Testis (tissue), 2 donors: ENCODE measurements at regions not wholly inside any gene's neighbourhood (a gene's known extent, or its start where the extent isn't known, plus 50 kb on each side); places are given as distances from the start of the nearest gene placed in this dataset.

Source experiments
- POLR2A ChIP-seq: fragments of 450-650 bp; IDR thresholded peaks from one replicate; pipeline ENCODE4 v1.6.1; 2017; ENCODE audit warnings: antibody characterized with exemption, mild to moderate bottlenecking, moderate library complexity
- TF ChIP-seq, protein P1 (sequence below), 3 experiments: fragments of 450-650 bp in 2 of 3; fragments of 200-600 bp in 1 of 3; sonication (generic) in 1 of 3; IDR thresholded peaks; one replicate each; pipeline ENCODE4 v1.5.1; 2016 to 2019; ENCODE audit warnings: antibody characterized with exemption in 3 of 3, mild to moderate bottlenecking in 2 of 3, moderate library complexity in 1 of 3

DNA sequence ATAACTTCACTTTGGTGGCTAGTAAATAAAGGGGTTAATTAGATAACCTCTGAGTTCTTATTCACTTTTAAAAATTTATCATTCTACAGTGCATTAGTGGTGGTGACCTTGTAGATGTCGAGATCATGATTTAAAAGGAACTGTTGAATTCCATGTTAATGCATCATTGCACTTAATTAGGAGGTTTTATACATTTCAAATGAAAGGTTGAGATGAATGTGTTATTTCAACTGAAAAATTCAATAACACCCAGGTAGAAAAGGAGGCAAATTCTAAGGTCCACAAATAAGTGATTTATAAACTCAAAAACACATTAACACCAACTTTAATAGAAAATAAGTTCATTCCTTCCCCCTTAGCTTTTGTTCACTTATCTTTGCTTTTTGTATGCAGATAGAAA, 58.3 kb upstream of the TMEM170B start:
- TF ChIP-seq, protein P1, sequence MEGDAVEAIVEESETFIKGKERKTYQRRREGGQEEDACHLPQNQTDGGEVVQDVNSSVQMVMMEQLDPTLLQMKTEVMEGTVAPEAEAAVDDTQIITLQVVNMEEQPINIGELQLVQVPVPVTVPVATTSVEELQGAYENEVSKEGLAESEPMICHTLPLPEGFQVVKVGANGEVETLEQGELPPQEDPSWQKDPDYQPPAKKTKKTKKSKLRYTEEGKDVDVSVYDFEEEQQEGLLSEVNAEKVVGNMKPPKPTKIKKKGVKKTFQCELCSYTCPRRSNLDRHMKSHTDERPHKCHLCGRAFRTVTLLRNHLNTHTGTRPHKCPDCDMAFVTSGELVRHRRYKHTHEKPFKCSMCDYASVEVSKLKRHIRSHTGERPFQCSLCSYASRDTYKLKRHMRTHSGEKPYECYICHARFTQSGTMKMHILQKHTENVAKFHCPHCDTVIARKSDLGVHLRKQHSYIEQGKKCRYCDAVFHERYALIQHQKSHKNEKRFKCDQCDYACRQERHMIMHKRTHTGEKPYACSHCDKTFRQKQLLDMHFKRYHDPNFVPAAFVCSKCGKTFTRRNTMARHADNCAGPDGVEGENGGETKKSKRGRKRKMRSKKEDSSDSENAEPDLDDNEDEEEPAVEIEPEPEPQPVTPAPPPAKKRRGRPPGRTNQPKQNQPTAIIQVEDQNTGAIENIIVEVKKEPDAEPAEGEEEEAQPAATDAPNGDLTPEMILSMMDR (IDR thresholded peaks at IDR 0.05): no peak
- TF ChIP-seq POLR2A: no peak
